NCI-H526 treated with DMSO at 0.1 percent for 48 hours (cell line): ENCODE measurements at regions not wholly inside any gene's neighbourhood (a gene's known extent, or its start where the extent isn't known, plus 50 kb on each side); places are given as distances from the start of the nearest gene placed in this dataset.

ENCODE experiments used
- DNase-seq: peaks from one replicate; lab custom pipeline; 2025; lab: John Stamatoyannopoulos, UW

DNA sequence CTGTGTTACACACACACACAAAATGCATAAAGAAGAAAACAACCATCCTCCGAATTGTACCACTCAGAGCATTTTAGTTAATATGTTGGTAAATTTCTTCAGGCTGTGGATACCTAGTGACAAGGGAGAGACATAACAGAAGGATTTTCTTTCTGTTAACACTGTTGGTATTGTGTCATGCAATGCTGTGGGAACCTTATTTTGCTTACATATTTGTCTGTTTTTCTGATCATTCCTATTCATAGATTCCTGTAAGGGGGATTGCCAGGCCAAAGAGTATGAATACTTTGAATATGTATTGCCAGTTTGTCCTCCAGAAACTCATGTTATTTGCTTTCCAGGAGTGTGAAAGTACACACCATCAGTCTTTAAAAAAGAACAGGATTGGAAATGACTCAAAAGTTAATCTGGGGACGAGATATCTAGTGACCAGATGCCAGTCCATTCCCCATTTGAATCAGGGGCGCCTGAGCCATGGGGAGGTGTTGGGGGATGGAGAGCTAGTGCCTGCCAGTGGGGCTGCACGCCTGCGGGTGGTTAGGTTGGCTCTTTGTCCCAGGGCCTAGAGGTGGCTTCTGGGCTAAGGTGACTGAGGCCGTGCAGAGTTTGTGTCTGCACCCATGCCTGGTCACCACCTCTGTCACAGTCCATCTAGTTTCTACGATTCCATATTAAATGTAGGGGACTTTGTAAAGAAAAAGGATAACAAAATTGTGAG lies 142.0 kb downstream of the PTPN20 start:
- DNase-seq, result no peak

DNA sequence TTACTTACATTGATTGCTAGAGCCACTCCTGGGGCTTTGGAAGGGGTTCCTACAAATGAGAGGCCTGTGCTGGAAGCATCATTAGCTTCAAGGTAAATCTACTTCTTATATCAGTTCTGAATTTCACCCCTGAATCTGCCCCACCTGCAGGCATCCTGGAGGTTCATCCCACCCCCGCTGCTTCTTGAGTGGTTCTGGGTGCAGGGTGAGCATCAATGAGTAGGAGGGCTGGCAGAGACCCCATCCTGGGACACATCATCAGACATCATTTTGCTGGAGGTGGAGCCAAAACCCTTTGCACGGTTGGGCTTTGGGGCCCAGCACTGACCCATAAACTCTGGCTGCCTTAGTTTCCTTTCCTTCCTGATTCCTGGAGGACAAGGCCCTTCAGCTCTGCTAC lies 143.7 kb downstream of the PTPN20 start:
- DNase-seq, result no peak

DNA sequence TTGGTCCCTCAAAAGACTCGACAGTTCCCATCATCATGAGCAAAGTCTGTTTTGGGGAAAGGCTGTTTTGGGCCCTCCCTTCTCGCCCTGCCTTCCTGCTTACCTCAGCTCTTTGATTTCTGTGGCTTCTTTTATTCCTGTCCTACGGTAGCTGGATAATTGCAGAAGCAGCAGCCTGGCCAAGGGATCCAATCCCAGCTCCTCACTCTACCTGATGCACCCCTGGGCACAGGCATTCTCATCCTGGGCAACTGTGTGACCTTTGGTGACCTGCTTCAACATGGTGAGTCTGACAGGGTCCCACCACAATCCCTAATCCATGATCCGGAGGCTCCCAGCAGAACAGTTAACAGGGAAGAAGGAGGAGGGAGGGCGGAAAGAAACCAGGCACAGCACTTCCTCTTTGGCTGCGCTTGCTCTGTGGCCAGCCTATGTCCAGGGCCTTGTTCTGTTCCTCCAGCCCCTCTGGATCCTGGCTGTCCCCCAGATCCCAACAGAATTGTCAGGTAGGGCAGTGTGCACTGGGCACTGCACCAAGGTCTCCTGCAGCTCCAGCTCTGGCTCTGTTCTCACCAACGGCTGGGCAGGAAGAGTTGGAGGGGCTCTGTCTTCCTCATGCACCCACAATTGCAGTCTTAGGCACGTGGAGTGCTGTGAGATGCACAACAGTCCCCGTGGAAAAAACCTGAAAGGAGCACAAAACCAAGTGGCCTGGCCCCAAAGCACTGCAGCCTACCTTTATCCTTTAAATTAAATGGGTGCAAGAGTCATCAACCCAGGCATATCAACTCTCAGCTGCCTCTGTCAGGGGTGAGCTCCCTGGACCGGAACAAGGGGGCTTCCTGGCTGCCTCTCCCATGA lies 144.4 kb downstream of the PTPN20 start:
- no peak for DNase-seq

DNA sequence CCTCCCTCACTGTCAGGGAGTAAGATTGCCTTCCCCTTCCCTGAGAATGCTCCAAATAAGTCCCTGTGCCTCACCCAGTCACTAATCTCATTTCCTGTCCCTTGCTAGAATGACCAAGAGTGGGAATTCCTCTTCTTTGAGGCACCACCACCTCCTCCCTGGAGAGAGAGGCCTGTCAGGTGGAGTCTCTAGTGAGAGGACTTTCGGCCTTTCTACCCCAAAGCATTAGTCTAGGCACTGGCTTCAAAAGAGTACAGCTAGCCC lies 145.0 kb downstream of the PTPN20 start:
- no peak for DNase-seq

DNA sequence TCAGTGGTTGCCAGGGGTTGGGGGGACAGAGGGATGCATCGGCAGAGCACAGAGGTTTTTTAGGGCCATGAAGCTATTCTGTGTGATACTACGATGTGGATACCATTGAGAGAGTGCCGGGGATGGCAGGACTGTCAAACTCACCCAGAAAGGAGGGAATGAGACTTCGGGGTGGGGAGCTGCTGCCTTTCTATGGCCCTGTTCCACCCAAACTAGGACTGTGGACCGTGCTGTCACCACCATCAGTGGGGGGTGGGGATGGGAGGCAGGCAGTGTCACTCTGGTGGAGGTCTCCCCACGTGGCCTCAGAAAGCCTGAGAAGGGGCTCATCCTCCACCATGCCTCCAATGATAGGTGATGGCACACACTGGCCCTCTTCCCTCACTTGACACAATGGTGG lies 146.2 kb downstream of the PTPN20 start:
- no peak for DNase-seq

DNA sequence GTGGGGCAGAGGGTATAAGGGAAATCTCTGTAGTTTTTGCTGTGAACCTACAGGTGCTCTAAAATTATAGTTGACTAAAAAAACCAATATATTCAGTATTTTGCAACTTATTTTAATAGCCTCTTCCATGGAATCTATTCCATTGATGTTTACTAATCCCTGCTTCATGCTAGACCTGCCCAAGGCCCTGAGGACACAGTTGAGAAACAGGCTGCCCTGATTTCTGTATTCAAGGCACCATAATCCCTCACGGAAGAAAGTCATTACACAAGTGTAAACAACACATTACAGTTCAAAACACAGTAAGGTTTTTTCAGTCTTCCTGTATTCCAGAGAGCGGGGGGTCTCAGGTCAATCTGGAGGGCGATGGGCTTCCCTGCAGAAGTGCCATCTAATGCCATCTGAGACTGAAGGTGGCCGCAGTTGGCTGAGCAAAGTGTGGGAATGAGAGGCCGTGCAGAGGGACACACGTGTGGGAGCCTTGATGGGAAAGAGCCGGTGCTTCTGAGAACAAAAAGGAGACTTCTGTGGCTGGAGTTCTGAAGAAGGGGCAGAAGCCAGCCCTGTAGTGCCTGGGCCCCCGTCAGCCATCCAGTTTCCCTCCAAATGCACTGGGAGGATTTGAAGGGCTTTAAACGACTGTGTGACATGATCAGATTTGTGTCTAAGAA lies 146.9 kb downstream of the PTPN20 start:
- no peak for DNase-seq

DNA sequence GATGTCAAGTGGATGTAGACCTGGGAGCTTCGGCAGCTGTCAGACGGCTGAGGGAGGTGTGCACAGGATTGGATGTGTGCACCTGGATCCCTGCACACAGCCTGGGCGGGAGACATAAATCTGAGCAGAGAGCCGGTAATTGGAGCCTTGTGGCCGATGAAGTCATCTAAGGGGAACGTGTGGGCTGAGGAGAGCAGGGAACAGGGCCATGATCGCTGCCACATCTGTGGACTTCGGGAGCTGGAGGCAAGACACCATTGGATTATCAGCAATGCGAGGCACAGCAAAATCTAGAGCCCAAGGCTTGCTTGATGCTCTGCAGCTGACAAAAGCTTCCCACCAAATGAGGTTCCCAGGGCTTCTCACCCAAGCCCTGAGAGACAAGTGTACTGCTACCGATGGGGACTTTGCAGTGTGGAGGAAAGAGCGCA lies 147.7 kb downstream of the PTPN20 start:
- no peak for DNase-seq

DNA sequence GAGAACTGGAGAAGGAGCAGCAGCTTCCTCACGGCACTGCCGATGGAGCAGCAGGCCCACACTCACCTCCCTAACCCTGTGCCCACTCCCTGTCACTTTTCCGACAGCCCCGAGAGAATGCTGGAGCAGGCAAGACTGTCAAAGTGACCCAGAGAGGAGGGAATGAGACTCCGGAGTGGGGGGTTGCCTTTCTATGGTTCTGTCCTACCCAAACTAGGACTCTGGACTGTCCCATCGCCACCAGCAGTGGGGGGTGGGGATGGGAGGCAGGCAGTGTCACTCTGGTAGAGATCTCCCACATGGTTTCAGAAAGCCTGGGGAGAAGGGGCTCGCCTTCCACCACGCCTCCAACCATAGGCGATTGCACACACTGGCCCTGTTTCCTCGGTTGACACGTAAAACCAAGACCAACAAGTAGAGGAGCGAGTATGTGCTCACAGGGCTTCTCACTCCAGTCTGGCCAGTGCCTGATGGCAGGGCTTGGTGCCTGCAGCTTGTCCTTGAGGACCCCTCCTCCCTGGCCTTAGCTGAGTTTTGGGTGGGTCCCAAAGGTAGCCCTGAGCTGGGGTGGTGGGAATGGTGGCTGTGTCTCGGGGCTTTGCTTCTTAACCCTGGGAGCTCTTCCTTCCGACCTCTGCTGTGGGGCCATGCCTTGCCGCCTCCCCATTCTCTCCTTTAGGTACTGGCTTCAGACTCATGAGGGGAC lies 148.5 kb downstream of the PTPN20 start:
- DNase-seq, result no peak

DNA sequence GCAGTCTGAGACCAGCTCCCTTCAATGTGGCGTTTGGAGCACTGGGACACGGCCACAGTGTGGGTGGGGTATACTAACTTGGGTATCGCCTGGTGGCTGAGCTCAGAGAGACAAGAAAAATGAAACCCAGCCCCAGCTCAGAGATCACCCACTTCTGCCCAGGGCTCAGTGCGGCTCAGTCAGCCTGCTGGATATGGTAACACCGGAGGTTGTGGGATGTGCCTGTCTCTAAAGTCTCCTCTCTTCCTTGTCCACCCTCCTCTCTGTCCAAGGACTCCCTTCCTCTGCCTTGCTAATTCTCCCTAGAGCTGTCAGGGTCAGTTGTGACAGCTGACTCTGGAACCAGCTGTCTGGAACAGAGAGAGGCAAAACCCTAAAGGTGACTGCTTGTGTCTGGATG lies 149.1 kb downstream of the PTPN20 start:
- DNase-seq, result no peak

DNA sequence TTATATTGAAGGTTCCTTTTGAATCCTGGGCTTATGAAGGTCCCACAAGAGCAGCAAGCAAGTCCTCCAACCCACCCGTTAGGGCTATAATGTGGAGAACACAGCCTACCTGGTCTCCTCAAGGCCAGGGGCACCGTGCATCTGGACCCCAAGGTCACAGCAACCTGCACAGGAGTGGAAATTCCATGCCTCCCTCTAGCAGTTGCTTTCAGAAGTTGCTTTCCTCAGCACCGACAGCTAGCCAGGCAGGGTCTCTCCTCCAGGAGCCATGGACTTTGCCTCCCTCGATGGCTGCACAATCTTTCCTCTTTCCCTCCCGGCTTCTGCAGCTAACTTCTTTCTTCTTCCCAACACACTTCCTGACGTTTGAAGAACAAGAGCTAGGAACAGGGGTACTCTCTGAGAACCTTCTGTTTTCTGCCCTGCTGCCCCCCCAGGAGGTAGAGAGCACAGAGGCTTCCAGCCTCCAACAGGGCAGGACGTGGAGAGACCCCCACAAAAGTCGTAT lies 149.8 kb downstream of the PTPN20 start:
- DNase-seq, result no peak

DNA sequence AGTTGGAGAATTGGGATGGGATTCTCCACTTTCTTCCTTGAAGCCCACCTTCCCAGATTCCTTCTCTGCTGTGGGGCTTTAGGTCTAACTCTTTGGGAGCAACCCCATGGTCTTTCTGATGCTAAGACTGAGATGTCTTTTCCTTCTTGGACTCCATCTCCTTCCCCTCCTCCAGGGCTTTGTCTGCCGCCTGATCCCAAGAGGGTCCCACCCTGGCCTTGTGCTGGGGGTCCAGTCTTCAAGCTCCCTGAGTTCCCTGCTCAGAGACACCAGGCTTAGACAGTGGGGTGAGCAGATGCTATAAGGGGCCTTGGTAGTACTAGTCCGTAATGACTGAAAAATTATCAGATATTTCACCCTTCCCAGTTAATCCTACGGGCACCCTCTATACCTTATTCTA lies 150.5 kb downstream of the PTPN20 start:
- no peak for DNase-seq

DNA sequence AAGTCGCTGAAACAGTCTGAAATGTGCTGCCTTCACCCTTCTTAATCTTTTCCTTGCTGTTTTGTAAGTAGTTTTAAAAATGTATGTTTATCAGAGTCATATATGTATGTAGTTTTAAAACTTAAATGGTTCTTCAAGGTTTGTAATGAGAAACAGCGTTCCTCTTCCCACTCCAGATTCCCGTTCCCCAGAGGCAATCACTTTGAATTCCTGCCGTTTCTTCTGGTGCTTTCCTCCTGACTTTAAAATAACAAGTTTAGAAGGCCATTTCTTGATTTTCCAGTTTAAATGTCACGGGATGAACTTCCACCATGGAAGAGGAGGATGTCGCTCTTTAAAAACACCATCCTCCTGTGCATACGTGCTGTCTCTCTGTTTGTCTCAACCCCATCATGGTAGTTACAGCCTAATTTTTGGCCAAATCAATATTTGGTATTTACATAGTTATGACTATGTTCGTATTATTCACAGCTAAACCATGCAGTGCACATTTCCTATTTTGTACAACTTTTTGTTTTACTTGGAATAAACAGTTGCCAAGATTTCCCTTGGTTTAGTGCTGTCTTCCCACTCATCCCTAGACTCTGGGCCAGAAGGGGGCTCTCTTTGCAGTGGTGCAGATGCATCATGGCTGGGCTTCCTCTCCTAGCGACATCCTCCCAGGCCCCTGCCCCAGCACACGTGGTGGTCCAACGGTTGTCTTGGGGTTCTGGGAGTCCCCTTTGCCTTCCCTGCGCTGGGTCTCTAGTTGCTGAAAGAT lies 151.4 kb downstream of the PTPN20 start:
- DNase-seq, result no peak

DNA sequence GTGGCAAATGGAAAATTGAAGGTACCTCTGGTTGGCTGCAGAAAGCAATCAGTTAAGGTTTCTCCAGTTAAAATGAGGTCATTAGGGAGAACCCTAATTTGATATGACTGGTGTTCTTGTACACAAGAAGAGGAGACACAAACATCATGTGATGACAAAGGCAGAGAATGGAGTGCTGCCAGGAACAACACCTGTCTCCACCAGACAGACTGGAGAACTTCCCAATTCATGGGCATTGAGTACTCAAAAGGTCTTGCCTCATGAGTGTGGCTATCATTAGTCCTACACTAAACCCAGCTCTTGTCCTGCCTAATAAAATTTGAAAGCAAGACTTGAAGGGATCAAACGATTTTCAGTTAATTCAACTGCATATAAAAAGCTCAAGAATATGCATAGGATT lies 152.6 kb downstream of the PTPN20 start:
- no peak for DNase-seq

DNA sequence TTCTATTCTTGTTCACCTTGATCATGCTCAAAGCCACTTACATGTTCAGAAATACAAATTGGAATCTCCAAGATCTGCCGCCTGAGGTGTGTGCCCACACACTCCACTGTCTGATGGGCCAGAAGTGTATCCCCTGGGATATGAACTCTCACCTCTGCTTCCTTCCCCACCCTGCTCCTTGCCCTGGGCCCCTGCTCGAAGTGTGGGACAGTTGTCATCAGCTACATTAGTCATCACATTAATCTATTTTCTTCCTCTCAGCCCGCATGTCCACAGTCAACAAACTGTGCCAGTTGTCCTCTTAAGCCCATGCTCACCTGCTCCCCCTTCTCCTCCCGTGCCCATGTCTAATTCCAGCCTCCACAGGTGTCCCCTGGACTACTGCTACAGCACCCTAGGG lies 154.7 kb downstream of the PTPN20 start:
- no peak for DNase-seq

DNA sequence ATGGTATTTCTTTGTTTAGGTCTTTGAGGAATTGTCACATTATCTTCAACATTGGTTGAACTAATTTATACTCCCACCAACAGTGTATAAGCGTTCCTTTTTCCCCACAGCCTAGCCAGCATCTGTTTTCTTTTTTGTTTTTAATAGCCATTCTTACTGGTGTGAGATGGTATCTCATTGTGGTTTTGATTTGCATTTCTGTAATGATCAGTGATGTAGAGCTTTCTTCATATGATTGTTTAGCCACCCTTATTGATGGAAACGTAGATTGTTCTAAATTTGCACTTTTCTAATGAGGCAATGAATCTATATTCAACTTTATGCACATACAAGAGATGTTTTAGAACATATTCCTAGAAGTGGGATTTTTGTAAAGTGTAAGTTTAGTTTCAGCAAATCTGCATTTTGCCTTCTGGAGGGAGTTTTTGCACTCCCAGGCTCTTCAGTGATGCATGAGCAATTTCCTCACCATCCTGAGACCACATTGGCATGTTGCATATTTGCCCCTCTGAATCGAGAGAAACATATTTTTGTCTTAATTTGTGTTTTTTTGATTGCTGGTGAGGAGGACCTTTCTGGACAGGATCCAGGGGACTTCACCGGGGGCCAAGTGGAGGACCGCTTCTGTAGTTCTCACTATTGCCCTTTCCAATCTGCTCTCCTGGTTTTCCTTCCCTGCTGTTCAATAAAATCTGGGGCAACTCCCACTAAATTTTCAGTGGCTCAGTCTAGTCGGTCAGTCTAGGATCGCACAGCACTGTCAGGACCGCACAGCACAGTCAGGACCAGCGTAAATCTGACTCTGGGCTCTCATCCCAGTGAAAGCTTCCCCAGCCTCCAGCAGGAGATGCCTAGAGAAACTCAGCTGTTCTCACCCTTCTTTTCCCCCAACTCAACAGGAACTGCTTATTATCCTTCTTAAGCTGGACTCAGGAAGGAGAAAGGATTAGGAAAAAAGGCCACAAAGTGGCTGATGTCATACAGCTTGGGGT lies 157.0 kb downstream of the PTPN20 start:
- peak; percentile 11 for DNase-seq

DNA sequence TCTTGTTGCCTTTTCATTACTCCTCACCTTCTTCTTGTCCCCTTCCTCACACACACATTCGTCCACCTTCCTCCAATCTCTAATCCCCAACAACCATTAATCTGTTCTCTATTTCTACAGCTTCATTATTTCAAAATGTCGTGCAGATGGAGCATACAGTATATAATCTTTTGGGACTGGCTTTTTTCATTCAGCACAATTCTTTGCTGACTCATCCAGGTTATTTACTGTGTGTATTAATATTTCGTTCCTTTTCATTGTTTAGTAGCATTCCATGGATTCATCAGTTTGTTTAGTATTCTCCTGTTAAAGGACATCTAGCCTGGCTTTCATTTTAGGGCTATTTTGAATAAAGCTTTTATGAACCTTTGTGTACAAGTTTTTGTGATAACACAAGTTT lies 159.3 kb downstream of the PTPN20 start:
- DNase-seq, result no peak

DNA sequence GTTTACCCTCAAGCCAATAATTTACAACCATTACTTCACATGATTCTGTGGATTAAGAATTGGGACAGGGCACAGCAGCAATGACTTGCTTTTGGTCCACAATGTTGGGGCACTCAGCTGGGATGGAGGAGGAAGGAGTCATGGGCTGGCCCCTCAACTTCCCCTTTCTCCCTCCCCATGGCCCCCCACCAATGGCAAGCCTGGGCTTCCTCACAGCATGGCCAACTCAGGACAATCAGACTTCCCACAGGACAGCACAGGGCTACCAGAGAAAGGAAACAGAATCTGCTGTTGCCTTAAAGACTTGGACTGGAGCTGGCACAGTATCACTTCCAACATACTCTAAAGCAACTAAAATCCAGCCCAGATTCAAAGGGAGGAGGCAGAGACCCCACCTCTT lies 160.7 kb downstream of the PTPN20 start:
- no peak for DNase-seq

DNA sequence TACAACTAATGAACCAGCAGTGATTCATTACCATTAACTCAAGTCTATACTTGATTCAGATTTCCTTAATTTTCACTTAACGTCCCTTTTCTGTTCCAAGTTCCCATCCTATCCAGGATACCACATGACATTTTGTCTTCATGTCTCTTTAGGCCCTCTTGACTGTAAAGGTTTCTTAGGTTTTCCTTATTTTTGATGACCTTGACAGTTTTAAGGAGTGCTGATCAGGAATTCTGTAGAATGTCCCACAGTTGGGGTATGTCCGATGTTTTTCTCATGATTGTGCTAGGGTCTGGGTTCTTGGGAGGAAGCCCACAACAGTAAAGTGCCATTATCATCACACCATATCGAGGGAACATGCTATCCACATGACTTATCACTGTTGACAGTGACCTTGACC lies 162.7 kb downstream of the PTPN20 start:
- DNase-seq, result no peak

DNA sequence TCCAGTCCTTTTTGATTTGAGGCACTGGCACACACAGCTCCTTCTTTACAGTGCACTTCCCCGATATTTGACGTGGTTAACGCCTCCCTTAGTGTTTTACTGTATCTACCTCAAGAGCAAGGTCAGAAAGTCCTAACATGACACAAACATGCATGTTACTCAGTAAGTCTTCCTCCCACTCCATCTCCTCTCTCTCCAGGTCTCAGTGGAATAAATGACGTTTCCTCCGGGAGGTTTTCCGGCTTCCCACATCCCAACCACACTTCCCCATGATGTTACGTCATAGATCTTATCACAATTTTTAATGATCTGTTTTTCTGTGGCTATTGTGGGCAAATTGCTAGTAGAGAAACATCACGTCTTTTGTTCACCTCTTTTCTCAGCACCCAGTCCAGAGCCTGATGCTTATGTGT lies 165.7 kb downstream of the PTPN20 start:
- DNase-seq, result no peak

DNA sequence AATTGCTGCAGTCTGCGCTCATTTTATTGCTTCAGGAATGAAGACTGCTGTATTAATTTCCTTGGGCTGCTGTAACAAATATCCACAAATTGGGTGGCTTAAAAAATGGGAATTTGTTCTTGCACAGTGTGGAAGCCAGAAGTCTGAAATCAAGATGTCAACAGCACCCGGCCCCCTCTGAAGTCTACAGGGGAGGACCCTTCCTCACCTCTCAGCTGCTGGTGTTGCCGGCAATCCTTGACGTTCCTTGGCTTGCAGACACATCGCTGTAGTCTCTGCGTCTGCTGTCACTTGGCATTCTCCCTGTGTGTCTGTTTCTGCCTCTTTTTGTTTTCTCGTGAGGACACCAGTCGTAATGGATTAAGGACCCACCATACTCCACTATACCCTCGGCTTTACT lies 166.2 kb downstream of the PTPN20 start:
- DNase-seq, result no peak
